Calu3 (cell line): ENCODE measurements at regions not wholly inside any gene's neighbourhood (a gene's known extent, or its start where the extent isn't known, plus 50 kb on each side); places are given as distances from the start of the nearest gene placed in this dataset.

ENCODE experiments used
- BruUV-seq: library from RNA; stranded (reverse); fragments of 400-500 nt; replicated peaks from 2 replicates; lab custom pipeline; 2021; lab: Mats Ljungman, UMichigan
- CTCF ChIA-PET: fragments of 300-600 bp; sonication (Branson Sonifier 250); formaldehyde crosslinking; loops from one replicate; lab custom pipeline; 2022; ENCODE audit warnings: antibody characterized with exemption; lab: Charles Lee
- DNase-seq: peaks from one replicate; pipeline ENCODE4 v3.0.0; 2022
- H3K27ac Mint-ChIP-seq: one replicate; pipeline ENCODE4 v1.8.0; 2022; ENCODE audit warnings: mixed read lengths; ENCODE audit not compliant: unreplicated experiment
- H3K27me3 Mint-ChIP-seq: one replicate; pipeline ENCODE4 v1.8.0; 2022; ENCODE audit warnings: mixed read lengths; ENCODE audit not compliant: unreplicated experiment
- H3K36me3 Mint-ChIP-seq: one replicate; pipeline ENCODE4 v1.8.0; 2022; ENCODE audit warnings: mild to moderate bottlenecking, moderate library complexity, mixed read lengths; ENCODE audit not compliant: insufficient read depth, unreplicated experiment
- H3K4me1 Mint-ChIP-seq: one replicate; pipeline ENCODE4 v1.8.0; 2022; ENCODE audit warnings: mild to moderate bottlenecking, low read depth, mixed read lengths; ENCODE audit not compliant: unreplicated experiment
- H3K4me3 Mint-ChIP-seq: one replicate; pipeline ENCODE4 v1.8.0; 2022; ENCODE audit warnings: mild to moderate bottlenecking, low read depth, moderate library complexity, mixed read lengths; ENCODE audit not compliant: unreplicated experiment
- H3K9me3 Mint-ChIP-seq: one replicate; pipeline ENCODE4 v1.8.0; 2022; ENCODE audit warnings: low read depth, mixed read lengths; ENCODE audit not compliant: unreplicated experiment
- intact Hi-C: fragments of 100-400 bp; cut with micrococcal nuclease; formaldehyde crosslinking; loops from one replicate; pipeline ENCODE4 v1.10.0; 2022; ENCODE audit not compliant: unreplicated experiment
- TF ChIP-seq, protein P1 (sequence below): fragments of 200-600 bp; IDR thresholded peaks from one replicate; pipeline ENCODE4 v1.8.0; 2022; ENCODE audit warnings: antibody characterized with exemption; ENCODE audit not compliant: unreplicated experiment

- intact Hi-C loops, result no loop called here
- DNase-seq, result no peak
- BruUV-seq, result no TSS peak
- Mint-ChIP-seq H3K9me3 (peaks cover 6% of the 10 kb centered on the region), H3K27ac (no peak overlapping the region), H3K4me3 (no peak overlapping the region), H3K4me1 (no peaks in the 10 kb centered on the region), H3K36me3 (no peaks in the 10 kb centered on the region), H3K27me3 (no peaks in the 10 kb centered on the region)
- CTCF ChIA-PET, result no interaction called here
- TF ChIP-seq, protein P1, sequence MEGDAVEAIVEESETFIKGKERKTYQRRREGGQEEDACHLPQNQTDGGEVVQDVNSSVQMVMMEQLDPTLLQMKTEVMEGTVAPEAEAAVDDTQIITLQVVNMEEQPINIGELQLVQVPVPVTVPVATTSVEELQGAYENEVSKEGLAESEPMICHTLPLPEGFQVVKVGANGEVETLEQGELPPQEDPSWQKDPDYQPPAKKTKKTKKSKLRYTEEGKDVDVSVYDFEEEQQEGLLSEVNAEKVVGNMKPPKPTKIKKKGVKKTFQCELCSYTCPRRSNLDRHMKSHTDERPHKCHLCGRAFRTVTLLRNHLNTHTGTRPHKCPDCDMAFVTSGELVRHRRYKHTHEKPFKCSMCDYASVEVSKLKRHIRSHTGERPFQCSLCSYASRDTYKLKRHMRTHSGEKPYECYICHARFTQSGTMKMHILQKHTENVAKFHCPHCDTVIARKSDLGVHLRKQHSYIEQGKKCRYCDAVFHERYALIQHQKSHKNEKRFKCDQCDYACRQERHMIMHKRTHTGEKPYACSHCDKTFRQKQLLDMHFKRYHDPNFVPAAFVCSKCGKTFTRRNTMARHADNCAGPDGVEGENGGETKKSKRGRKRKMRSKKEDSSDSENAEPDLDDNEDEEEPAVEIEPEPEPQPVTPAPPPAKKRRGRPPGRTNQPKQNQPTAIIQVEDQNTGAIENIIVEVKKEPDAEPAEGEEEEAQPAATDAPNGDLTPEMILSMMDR, result no peak
These were observed 337.9 kb upstream of the FGF13 start for GRCh38 chrX:139049465-139049864.

DNA sequence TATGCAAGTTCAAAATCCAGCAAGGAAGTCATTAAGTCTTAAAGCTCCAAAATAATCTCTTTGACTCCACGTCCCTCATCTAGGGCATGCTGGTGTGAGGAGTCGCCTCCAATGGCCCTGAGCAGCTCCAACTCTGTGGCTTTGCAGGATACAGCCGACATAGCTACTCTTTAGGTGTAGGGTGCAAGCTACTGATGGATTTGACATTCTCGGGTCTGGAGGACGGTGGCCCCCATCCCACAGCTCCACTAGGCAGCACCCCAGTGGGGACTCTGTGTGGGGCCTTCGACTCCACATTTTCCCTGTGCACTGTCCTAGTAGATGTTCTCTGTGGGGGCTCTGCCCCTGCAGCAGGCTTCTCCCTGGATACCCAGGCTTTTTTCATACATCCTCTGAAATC, 333.2 kb upstream of the FGF13 start:
- TF ChIP-seq, protein P1, result no peak
- H3K9me3 Mint-ChIP-seq, result peaks cover 13% of the 10 kb centered on the region
- no peaks in the 10 kb centered on the region for H3K27me3 Mint-ChIP-seq
- CTCF ChIA-PET, result no interaction called here
- H3K4me1 Mint-ChIP-seq, result no peaks in the 10 kb centered on the region
- no peak overlapping the region for H3K4me3 Mint-ChIP-seq
- H3K36me3 Mint-ChIP-seq, result no peaks in the 10 kb centered on the region
- BruUV-seq, result no TSS peak
- intact Hi-C loops, result no loop called here
- DNase-seq, result no peak
- H3K27ac Mint-ChIP-seq, result no peak overlapping the region

DNA sequence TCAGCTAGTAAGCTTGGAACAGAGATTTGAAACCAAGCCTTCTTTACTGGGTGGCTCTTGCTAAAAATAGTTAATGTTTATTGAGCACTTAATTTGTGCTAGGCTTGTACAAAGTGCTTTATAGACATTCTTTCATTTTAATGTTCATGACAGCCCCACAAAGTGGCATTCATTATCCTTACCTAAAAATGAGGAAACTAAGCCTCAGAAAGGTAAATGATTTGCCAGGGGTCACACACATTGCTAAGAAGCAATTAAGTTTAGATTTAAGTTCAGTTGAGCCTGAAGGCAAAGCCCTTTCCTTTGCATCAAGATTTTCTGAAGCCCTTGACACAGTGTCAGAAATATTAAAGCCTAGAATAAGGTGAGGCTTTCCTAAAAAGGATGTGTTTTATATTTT, 327.5 kb upstream of the FGF13 start:
- CTCF ChIA-PET, result no interaction called here
- DNase-seq, result no peak
- intact Hi-C loops, result no loop called here
- Mint-ChIP-seq H3K9me3 (peaks cover 15% of the 10 kb centered on the region), H3K27ac (no peak overlapping the region), H3K4me1 (no peaks in the 10 kb centered on the region), H3K27me3 (no peaks in the 10 kb centered on the region), H3K4me3 (no peak overlapping the region), H3K36me3 (no peaks in the 10 kb centered on the region)
- TF ChIP-seq, protein P1, result no peak
- BruUV-seq, result no TSS peak

- DNase-seq, result no peak
- peaks cover 13% of the 10 kb centered on the region for H3K9me3 Mint-ChIP-seq
- H3K4me1 Mint-ChIP-seq, result no peaks in the 10 kb centered on the region
- no peaks in the 10 kb centered on the region for H3K36me3 Mint-ChIP-seq
- intact Hi-C loops, result no loop called here
- TF ChIP-seq, protein P1, result no peak
- CTCF ChIA-PET, result no interaction called here
- no TSS peak for BruUV-seq
- no peaks in the 10 kb centered on the region for H3K27me3 Mint-ChIP-seq
- no peak overlapping the region for H3K27ac Mint-ChIP-seq
- no peak overlapping the region for H3K4me3 Mint-ChIP-seq
These were observed 315.3 kb upstream of the FGF13 start for GRCh38 chrX:139026811-139027210.

- DNase-seq, result no peak
- CTCF ChIA-PET, result no interaction called here
- Mint-ChIP-seq H3K27me3 (no peaks in the 10 kb centered on the region), H3K4me3 (no peak overlapping the region), H3K4me1 (no peaks in the 10 kb centered on the region), H3K27ac (no peak overlapping the region), H3K36me3 (no peaks in the 10 kb centered on the region), H3K9me3 (peaks cover 14% of the 10 kb centered on the region)
- TF ChIP-seq, protein P1, result no peak
- BruUV-seq, result no TSS peak
- intact Hi-C loops, result no loop called here
These were observed 314.9 kb upstream of the FGF13 start for GRCh38 chrX:139026406-139026805.
